ENCODE measurements at regions not wholly inside any gene's neighbourhood (a gene's known extent, or its start where the extent isn't known, plus 50 kb on each side); places are given as distances from the start of the nearest gene placed in this dataset.

DNA sequence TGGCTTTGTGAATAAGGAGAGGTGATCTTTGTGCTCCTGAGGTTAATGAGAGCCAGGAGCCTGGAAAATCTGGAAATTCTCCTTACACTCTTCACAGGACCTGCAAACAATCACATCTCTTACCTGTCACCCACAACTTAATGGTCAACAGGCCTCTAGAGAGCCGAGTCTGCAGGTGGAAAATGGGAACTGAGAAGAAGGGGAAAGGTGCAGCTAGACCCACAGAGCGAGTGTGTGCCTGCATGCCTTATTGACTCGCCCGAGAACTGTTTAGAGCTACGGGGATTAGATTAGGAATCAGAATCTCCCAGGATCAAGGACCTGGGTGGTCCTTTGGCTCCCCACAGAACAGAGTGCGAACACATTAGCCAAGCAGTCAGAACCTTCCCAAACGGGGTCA, 329.6 kb downstream of the PTEN start:
- no peak for TF ChIP-seq POLR2A (IDR thresholded peaks at IDR 0.05)
- TF ChIP-seq CTCF (IDR thresholded peaks at IDR 0.05): no peak

All from Peyer's patch (tissue), 4 donors.